EL (cell line): ENCODE measurements at regions not wholly inside any gene's neighbourhood (a gene's known extent, or its start where the extent isn't known, plus 50 kb on each side); places are given as distances from the start of the nearest gene placed in this dataset.

ENCODE experiments used
- DNase-seq: peaks from one replicate; pipeline ENCODE4 v3.0.0-alpha.2; 2016

DNA sequence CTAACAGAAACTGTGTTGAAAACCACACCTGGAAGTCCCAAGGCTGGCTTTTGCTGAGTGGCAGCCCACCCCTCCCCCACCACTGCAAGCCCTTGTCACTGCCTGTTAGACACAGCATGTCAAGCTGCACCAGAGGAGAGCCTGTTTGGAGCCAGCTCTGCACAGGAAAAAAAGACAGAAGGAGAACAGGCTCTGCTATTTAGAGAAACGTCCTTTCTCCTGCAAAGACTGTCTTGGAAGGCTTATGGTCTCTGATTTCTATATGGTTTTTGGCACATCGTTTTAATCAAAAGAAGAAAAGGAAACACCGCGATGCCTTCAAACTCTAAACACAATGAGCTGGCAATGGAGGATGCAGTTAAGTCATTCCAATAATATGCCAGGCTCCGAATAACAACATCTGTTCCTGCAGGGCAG, 275.5 kb downstream of the MAP2K4 start:
- DNase-seq, result peak; percentile 32

DNA sequence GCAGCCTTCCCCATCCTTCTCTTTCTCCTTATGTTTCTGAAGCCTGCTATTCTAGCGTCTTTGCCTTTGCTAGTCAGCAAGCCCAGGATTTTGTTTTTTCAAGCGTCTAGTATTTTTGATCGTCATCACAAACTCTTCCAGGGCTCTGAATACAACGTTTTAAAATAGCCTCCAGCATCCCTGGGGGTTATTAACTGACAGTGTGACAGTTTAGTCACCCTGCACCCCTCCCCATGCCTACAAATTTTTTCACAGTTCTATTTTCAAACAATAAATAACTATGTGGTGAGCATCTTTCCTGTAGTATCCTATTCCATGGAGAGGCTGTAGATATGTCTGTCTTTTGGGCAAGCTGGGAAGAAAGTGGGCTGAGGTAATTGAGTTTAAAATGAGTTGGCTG, 280.9 kb downstream of the MAP2K4 start:
- DNase-seq, result peak; percentile 45

DNA sequence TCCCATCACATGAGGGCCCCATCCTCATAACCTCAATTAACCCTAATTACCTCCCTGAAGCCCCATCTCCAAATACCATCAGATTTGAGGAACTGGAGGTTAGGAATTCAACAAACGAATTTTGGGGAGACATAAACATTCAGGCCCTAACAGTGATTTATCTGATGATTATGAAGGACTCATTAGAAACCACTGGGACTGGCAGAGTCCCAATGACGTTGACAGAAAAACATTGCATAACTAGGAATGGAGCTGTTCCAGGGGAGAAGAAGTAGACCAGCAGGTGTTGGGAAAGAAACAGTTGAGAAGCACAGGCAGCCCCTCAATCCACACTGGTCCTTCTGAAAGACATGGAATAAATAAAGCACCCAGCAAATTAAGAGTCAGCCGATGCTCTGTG, 282.0 kb downstream of the MAP2K4 start:
- peak; percentile 35 for DNase-seq

DNA sequence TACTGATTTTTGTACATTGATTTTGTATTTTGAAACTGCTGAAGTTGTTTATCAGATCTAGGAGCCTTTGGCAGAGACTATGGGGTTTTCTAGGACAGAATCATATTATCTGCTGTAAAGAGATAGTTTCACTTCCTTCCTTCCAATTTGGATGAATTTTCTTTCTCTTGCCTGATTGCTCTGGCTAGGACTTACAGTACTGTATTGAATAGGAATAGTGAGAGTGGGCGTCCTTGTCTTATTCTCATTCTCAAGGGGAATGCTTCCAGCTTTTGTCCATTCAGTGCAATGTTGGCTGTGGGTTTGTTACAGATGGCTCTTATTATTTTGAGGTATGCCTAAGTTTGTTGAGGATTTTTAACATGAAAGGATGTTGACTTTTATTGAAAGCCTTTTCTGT, 290.1 kb downstream of the MAP2K4 start:
- no peak for DNase-seq

DNA sequence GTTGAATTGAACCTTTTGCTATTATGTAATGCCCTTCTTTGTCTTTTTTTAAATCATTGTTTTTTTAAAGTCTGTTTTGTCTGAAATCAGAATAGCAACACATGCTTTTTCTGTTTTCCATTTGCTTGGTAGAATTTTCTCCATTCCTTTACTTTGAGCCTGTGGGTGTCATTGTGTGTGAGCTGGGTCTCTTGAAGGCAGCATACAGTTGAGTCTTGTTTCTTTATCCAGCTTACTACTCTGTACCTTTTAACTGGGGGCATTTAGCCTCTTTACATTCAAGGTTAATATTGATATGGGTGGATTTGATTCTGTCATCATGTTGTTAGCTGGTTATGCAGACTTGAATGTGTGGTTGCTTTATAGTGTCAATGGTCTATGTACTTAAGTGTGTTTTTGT, 292.0 kb downstream of the MAP2K4 start:
- no peak for DNase-seq

DNA sequence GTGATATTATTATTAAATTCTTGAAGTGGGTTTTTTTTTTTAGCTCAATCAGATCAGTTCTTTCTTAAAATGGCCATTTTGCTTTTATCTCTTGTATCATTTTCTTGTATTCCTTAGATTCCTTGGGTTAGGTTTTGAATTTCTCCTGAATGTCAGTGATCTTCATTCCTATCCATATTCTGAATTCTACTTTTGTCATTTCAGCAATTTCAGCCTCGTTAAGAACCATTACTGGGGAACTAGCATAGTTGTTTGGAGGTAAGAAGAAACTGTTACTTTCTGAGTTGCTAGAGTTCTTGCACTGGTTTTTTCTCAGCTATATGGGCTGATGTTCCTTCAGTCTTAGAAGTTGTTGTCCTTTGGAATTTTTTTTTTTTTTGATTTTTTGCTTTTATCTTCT, 293.1 kb downstream of the MAP2K4 start:
- DNase-seq, result no peak

DNA sequence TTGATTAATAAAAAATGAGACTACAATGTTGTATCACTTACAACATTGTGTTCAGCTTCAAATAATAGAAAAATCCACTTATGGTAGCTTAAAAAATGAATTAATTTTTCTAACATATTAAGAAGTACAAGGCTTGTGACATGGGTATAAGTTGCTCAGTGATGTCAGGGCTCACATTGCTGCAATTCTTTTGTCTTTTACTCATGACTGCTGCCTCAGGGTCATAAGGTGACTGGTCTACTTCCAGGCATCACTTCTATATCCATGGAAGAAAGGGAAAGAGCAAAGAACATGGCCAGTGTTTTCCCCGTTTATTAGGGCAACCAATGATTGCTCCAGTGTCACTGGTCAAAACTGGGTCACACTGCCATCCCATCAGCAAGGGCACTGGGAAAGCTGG, 295.3 kb downstream of the MAP2K4 start:
- peak; percentile 56 for DNase-seq

DNA sequence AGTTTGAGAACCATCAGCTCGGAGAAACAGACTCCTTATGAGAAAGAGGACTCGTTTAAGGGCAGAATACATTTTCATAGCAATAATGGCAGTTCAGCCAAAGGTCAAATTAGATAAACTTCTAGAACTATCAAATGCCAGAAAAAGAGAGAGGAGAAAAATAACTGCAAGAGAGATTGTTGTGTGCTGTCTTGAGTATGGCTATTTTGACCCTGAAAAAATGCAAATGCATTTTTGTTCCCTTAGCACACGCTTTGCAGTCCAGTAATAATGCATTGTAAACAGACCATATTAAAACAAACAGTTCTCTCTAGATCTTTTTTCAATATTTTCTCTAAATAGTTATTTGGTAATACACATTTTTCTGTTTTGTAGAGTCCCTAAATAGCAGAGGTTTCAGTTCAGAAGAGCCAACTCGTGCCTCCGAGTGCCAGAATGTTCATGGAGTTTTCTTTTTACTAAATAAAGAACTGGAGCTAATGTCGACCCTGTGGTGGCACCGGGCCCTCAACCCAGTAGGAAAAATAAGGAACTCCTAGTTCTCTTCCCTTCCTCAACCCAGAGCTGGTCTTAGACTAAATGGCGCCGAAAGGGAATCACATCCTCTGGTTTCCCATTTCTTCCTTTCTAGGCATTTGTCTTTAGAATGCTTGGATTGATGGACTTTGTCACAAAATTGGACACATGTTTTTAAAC, 298.0 kb downstream of the MAP2K4 start:
- no peak for DNase-seq

DNA sequence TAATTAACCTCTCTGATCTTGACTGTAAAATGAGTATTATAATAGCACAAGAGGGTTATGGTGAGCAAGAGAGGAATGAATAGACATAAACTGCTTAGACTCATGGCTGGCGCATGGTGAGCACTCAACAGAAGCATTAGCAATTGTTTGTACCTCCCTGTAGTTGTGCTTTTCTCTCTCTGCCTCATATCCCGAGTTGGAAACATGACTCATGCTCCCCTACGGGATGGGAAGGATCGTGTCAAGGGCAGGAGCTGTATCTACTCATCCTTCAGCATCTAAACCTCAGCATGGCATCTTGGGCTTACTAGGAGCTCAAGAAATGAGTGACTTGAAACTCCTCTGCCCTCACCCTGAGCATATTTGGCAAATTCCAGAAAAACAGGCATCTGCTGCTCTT, 299.6 kb downstream of the MAP2K4 start:
- DNase-seq, result peak; percentile 70

DNA sequence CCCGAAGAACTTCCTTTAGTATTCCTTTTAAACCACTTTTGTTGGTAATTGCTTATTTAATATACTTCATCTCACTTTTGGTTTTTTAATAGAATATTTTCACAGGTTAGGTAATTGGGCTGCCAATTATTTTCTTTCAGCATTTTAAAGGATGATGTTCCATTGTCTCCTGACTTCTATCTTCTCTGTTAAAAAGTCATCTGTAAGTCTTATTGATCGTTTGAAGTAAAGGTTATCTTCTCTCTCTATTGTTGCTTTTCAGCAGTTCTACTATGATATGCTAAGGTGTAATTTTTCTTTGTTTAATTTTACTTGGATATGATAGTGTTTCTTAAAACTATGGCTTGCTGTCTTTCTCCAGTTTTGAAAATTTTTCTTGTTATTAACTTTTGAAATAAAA, 307.5 kb downstream of the MAP2K4 start:
- no peak for DNase-seq

DNA sequence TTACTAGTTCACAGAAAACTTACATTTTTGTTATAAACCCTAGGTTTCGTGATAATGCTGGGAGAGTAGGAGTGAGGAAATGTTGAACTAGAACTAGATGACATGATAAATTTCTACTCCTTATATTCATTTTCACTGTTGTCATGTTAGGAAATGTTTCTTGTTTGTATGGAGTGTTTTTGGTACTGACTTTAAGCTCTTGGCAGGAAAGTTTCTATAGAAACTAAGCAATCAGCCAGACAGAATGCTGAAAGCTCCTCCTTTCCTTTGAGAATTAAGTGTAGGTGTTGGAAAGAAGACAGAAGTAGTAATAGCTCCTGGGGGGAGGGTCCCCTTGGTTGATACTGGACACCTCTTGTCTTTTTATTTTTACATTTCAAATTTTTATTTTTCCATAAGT, 309.8 kb downstream of the MAP2K4 start:
- DNase-seq, result no peak

DNA sequence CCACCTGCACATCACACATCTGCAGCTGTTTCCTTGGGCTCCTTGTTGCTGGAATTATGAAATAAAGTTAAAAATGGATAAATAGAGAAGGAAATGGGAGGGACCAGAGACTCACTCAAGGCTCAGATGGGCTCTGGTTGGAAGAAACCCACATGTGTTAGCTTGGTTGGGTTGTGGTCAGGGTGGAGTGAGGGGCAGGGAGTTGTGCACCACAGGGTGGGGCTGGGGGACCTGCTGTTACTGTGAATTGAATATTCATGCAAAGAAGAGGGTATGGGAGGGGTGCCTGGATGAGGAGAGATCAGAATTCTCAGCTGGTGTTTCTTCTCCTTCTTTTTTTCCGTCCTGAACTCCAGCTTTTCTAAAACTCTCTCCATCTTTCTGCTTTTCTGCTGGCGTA, 320.7 kb downstream of the MAP2K4 start:
- no peak for DNase-seq

DNA sequence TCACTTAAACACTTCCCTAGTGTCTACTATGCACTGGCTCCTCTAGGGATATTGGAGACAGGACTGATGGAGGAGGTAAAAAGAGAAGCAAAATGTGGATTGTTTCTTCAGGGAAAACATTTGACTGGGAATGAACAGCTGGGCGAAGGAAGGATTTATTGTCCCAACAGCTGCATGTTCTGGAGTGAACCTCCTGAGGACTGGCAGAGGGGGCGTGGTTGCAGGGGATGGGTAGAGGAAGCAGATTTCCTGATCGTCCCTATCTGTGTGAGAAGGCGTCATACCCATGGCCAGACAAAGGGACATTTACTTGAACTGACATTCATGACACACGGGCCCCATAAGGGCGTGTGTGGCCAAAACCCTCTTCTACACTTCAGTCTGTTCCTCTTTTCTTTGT, 321.5 kb downstream of the MAP2K4 start:
- DNase-seq, result no peak

DNA sequence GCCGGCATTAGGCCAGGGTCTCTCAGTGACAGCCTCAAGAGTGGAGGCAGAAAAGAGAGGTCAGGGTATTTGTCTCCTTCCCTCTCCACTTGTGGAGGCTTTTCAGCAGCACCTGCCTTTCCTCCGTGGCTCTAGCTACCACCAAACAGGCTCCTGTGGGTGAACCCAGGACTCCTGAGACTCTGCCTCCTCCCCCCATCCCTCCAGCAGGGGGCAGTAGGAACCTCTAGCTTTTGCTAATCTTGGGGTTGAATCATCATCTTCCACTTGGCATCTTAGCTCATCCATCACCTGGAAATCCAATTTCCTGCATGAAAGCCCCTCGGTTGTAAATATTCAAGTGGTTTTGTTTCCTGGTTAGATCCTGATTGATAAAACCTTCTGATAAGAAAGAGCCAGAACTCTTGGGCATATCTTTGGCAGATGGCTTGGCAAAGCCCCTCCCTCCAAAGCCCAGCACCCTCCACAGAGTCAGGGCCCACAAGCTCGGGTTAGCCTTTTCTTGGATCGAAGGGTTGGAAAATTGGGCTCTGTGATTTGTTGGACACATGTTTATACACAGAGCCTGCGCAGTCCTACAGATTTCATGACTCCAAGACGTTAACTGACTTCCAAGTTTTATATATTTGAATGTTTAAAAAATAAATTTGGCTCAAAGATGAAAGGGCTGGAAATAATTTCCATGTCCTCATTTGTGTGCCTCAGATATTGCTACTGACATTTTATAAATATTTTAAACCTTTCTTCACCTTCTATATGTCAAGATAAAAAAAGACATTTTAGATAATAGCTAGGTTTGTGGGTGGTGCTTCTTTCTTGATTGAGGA, 322.1 kb downstream of the MAP2K4 start:
- peak; percentile 30 for DNase-seq

DNA sequence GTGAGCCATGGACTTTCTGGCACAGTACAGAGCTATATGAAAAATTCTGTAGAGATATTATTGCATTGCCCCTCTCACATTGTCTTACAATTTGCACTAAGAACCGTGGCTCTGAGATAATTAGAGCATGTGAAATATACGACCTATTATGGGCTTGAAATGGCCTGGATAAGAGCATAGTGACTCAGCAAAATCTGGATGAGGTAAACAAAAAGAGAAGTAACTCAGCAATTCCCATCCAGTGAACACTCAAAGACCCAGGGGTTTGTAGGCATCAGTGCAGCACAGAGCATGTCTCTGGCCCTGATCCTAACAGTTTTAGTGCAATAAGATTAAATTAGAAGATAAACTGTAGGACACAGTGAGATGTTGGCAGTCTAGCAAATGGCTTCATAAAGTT, 317.2 kb upstream of the MYOCD start:
- no peak for DNase-seq

DNA sequence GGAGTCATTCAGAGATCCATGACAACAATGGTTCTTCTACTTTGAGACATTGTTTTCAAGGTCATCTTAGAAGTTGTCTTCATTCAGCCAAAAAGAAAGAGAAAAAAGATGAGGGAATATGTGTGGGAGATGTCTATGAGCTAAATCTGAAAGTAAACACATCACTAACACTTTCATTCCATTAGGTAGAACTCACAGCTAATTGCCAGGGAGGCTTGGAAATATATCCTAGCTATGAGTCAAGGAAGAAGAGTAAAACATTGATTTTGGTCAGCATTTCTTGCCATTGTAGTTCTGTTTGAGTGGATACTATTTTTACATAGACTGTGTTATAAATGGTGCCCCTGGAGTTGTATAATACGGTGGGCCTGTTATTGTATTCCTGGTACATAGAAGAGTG, 316.4 kb upstream of the MYOCD start:
- DNase-seq, result no peak

DNA sequence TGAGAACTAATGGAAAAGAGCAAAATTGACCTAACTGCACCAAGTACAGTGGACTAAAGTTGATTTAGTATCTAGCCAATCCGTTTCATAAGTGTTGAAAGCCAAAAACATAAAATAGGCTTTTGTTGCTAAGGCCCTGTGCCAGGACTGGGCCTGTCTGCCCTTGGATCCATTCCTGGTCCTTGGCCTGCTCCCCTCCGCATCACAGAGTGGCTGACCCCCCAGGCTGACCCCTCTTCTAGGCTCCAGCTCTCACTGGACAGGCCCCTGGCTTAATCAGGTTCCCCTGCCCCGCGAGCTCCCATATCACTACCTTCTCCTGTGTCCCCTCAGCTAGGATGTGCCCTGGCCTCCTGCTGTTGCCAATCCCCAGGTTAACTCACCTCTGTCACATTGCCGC, 313.6 kb upstream of the MYOCD start:
- DNase-seq, result no peak

DNA sequence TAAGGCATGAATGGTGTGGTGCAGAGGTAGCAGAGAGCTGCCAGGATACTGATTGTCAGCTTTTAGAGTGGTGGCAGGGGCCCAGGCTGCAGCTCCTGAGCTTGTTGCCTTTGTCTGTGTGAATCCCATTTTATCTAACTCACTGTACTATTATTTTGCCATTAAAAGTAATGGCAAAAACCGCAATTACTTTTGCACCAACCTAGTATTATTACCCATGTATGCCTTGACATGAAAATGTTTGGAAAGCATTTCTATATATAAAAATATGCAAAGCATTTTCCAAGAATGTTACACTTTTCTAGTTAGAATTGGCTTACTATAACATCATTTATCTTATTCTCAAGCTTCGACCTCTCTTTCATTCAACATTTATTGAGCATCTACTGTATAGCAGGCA, 308.1 kb upstream of the MYOCD start:
- no peak for DNase-seq

DNA sequence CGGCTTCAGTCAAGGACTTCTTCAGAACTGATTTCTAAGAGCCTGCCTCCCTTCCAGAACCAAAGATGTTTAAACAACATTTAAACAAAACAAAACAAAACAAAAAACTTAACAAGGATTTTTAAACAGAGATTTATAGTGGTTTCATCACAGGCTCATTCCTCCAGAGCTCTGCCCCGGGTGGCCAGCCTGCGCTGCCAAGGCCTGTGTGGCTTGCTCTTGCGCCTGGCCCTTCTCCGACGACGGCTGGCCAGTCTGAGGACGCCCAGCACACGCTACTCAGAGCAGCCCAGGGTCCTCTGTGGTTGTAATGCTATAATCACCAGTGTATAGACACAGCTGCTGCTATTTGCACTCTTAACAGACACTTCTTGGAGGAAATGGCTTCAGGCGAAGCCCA, 307.2 kb upstream of the MYOCD start:
- DNase-seq, result no peak

DNA sequence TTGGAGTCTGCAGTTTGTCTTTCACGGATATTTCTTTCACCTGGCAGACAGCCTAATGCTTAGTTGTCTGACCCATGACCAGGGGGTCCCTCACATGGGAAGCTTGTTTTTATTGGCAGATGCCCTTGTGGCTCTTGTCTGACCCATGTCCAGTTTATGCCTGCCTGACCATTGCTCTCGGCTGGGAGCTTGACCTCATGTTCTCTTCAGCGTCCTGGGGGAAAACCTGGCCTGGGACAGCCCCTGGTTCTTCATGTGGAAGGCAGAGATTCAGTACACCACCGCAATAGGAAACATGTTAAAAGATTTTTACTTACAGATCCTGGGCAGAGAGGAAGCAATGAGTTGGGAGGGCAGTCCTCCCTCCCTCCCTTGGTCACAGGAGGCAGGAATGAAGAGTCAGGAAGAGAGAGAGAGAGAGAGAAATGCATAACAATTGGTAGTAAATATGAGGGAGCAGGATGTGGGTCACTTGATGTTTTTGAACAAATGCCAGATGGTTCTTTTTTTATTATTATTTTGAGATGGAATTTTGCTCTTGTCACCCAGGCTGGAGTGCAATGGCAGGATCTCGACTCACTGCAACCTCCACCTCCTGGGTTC, 302.7 kb upstream of the MYOCD start:
- no peak for DNase-seq

DNA sequence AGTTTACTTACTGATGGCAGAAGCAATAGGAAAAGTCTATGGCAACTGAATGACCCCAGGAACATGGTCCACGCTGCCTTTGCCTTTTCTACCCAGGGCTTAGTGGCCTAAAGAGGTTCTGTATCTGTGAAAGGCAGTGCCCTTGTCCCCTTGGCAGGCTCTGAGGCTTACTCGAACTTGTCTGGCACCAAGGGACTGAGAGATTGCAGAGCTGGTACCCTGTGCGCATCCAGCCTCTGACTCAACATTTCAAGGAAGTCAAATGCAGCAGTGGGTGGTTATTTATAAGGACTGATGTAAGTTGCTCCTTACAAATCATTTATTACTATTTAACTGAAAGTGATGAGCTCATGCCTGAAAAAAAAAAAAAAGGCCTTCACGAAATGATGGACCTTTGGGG, 299.9 kb upstream of the MYOCD start:
- no peak for DNase-seq

DNA sequence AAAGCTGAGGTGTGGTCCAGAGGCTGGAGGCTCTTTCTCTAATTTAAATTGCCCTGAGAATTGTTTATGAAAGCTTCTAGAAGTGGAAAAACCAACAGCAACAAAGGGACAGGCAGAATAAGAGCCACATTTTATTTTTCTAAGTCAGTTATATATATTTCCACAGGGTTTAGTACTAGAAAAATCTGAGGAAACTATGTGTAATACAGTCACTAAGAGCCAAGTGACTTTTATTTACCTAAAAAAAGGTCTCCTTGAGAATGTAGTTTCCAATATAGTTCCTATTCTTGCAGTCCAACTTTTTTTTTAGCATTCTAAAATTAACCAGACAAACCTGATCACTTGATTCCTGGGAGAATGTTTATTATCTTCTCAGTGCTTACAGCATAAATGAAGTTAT, 296.6 kb upstream of the MYOCD start:
- DNase-seq, result no peak

DNA sequence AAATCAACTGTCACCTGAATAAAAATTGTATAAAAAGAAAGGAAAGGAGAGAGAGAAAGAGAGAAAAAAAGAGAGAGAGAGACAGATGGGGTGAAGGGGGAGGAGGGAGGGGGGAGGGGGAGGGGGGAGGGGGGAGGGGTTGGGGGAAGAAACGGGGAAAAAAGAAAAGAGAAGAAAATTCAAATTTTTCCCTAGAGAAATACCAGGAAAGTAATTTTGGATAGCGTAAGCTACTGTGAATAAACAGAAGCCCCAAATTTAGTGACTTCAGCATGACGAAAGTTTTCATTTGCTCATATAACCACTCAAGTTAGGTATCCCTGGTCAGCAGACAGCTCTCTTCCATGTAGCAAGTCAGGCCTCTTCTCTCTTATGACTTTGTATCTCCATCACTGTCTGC, 289.4 kb upstream of the MYOCD start:
- DNase-seq, result no peak

DNA sequence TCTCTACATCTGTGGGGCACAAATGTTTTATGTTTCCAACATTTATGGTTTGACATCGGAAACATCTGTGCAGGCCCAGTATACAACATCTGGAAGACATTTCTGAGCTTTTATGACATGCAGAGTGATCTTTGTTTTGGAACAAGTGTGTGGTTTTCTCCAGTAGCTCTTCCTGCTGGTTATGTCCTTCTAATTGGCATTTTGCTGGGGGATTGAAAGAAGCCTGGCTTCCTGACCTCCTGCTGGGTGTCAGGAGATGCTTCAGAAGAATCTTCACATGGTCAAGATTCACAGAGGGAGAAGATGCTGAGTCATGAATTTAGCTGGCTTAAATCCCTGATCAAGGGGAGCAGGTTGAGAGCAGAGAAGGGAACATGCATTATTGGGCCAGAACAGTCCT, 279.5 kb upstream of the MYOCD start:
- DNase-seq, result peak; percentile 26
